ENCODE measurements at regions not wholly inside any gene's neighbourhood (a gene's known extent, or its start where the extent isn't known, plus 50 kb on each side); places are given as distances from the start of the nearest gene placed in this dataset.

GRCh38 chr10:25865267-25865666 is 68.8 kb upstream of the MYO3A start:
- no peak for TF ChIP-seq CTCF (IDR thresholded peaks at IDR 0.05)
- no peak for TF ChIP-seq POLR2A (IDR thresholded peaks at IDR 0.05)
- TF ChIP-seq EP300 (IDR thresholded peaks at IDR 0.05) = no peak
